CD4-positive, alpha-beta T cell treated with Interleukin-21 for 1 hour (primary cell): ENCODE measurements at regions not wholly inside any gene's neighbourhood (a gene's known extent, or its start where the extent isn't known, plus 50 kb on each side); places are given as distances from the start of the nearest gene placed in this dataset.
A peak's percentile ranks its signal among the peaks of the same experiment; 100 is the strongest.

ENCODE experiments used
- DNase-seq: peaks from one replicate; pipeline ENCODE4 v3.0.0-alpha.2; 2020

DNA sequence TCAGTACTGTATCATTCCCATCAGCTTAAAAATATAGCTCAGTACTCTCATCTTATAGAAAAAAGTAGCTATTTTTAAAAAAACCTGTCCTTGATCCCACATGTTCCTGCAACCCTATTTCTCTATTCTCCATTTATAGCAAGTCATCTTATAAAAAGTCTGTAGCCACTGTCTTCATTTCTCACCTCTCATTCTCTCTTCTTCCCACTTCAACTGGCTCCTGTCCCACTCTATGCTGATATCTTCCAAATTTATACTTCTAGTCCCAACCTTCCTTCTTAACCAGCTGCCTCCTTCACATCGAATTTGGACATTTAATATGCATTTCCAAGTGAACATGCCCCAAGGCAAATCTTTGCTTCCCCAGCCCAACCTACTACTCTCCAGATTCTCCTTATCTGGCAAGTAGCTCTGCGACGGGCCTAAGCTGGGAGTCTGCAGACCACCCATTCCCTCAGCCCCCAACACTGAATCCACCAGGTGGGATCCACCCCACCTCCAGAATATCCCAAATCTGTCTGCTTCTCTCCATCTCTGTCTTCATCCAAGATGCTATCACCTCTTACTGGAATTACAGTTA, 52.0 kb upstream of the TANC2 start:
- DNase-seq: no peak

DNA sequence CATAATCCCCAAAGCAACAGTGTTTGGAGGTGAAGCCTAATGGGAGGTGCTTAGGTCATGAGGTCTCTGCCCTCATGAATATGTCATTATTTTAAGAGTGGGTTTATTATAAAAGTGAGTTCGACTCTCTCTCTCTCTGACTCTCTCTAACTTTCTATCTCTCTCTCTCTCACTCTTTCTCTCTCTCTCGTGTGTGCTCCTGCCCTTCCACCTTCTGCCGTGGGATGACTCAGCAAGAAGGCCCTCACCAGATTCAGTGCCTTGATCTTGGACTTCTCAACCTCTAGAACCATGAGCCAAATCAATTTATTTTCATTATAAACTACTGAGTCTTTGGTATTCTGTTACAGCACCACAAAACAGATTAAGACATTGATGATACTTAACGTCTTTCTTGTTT, 53.7 kb upstream of the TANC2 start:
- no peak for DNase-seq

DNA sequence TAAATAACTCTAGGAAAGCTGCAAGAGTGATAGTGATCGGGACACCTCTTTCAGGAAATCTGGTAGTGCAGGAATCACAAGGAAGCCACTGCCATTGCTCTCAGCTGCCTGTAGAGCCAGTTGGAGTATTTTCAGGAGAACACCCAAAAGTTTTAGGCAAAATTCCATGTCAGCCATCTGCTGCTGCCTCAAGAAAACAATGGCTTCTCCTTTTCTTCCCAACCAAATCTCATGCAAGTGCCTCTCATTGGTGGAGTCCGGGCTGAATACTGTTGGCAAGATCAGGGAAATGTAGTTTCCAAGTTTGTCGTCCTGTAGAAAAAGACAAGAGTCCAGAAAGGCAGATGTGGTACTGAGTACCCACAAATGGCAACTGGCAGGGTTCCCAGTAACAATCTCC, 54.9 kb upstream of the TANC2 start:
- no peak for DNase-seq

DNA sequence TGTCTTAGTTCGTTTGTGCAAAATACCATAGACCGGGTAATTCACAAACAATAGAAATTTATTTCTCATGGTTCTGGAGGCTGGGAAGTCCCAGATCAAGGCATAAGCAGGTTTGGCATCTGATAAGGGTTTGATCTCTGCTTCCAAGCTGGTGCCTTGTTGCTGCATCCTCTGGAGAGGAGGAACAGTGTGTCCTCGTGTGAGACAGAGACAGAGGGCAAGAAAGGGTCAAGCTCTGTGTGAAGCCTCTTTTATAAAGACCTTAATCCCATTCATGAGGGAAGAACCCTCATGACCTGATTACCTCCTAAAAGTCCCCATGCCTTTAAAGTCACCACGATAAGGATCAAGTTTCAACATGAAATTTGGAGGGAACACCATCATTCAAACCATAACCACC, 55.8 kb upstream of the TANC2 start:
- DNase-seq: no peak

DNA sequence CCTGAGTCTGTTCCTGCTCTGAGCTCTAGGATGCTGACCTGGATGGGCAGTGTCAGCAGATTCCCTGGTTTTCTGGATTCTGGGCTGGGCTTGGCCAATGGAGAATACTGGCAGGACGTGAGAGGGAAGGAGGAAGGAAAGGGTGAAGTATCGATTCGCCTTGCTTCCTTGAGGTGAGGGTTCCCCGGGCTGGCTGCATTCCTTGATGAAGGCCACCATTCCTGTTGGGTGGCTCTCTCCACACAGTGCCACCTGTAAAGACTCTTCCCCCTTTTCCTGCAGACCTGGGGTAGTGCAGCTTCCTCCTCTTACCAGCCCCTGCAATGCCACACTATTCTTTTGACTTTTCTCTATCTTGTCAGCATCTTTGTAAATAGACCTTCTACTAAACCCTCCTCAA, 58.1 kb upstream of the TANC2 start:
- no peak for DNase-seq

DNA sequence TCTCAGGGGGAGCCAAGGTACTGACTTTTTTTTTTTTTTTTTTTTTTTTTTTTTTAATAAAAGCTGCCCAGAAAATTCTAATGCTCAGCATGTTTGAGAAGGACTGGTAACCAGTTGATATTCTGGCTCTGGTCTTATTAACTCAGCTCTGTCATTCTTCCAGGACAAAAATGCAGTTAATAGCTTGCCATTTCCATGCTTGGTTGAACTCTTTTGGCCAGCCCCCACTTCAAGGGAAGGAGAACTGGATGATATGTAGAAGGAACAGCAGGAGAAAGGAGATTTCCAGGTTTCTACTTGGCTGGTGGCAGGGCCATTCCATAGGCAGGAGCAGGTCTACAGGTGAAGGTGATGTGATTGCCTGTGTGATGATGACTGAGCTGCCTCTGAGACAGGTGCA, 59.2 kb upstream of the TANC2 start:
- DNase-seq: no peak

DNA sequence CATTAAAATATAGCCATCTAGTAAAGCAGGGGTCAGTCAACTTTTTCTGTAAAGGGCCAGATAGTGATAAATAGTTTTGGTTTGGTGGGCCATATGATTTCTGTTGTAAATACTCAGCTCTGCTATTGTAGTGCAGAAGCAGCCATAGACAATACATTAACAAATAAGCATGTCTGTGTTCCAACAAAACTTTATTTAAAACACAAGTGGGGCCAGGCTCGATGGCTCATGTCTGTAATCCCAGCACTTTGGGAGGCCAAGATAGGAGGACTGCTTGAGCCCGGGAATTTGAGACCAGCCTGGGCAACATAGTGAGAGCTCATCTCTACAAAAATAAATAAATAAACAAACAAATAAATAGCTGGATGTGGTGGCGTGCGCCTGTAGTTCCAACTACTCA, 60.8 kb upstream of the TANC2 start:
- DNase-seq: no peak

DNA sequence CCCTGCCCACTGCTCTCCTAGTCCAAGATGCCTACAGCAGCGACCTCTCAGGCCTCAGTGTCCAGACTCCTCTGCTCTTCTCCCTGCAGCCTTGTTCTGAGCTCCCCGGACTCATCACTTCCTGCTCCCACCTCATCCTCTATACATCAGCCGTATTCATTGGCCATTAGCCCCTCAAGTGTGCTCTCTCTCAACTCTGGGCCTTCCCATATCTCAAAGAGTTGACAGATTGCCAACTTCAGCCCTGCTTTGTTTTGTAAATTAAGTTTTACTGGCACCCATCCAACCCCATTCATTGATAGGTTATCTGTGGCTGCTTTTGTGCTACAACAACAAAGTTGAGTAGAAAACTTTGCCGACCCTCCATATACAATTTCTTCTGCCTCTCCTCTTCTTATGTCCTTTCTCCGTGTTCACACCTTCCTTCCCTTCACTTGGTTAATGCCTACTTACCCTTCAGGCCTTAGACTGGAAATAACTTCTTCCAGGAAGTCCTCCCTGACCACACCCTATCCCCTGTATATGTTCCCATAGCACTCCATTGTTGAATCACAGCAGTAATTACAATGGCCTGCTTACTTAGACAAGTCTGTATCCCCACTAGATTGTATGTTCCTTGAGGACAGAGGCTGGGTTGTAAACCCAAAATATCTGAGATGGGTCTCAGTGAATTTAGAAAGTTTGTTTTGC, 63.4 kb upstream of the TANC2 start:
- no peak for DNase-seq

DNA sequence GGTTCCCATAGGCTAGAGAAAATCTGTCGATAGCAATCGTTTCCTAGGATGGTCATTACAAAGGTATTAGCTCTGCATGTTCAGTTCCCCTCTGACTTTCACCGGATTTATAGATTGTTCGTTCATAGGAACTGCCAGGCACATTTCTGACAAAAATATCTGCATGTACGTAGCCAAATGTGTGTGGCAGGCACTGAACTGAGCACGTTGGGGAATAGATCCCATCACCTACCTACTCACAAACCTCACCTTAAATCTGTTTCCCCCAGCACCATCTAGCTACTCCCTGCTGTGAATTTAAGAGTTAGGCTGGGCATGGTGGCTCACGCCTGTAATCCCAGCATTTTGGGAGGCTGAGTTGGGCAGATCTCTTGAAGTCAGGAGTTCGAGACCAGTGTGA, 64.5 kb upstream of the TANC2 start:
- no peak for DNase-seq

DNA sequence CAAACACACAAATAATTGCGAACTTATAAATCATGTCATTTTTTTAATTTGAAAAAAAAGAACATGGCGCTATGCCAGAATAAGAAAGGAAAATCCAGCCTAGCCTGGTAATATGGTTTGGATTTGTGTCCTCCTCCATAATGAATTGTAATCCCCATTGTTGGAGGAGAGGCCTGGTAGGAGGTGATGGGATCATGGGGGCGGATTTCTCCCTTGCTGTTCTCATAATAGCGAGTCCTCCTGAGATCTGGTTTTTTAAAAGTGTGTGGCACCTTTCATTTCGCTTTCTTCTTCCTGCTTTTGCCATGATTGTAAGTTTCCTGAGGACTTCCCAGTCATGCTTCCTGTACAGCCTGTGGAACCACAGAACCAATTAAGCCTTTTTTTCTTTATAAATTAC, 65.9 kb upstream of the TANC2 start:
- no peak for DNase-seq

DNA sequence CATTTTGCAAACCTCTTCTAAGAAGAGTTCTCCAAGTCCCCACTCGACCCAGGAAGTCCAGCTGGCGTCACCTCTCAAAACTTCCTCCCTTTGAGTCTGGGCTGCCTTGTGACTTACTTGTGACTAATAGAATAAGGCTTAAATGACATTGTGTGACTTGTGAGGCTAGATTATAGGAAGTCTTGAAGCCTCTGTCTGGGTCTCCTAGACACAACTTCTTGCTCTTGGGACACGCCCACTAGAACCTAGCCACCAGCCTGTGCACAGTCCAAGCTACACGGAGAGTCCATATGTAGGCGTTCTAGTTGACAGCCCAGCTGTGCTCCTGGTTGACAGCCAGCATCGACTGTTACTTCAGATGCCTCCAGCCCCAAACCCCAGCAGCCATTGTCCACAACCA, 66.7 kb upstream of the TANC2 start:
- DNase-seq: no peak

DNA sequence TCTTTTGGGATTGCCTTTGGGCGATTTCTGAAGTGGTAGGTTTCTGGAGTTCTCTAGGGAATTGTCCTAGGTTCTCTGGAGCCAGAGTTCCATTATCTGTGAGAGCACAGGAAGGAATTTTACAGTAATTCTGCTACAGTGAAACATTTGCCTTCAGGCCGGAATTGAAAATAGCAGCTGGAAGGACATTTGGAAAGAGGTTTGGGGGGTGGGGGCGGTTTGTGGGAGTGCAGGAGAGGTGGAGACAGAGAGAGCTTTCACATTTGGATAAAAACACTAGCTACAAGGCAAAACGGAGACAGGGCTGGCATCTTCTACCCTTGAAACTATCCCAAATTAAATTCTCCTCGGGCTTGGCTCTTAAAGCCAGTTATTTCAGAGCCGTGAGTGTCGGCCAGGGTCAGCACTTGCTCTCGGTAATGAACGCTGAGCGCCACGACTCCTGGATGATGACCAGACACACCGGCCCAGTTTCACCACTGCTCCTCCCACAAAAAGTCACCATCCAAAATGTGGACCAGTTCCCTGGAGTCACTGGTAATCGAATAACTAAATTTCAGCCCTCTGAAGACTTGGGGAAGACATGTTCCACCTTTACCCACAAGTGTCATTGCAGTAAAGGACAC, 67.7 kb upstream of the TANC2 start:
- DNase-seq: no peak

DNA sequence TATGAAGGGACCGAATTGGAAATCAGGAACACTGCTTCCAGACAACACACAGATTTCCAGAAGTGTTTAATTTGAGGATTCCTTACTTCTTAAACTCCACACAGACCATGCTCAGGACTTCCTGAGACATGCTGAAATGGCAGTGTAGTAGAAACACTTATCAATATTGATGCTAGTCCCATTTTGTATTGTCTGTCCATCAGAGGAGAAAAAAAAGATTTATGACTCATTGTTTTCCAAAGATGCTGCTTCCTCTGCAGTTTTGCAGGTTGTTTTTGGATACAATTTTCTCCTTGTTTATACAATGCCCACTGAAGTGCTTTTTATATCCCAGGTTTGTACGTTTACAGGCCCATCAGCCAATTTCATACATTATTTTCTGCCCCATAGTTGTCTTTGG, 68.3 kb upstream of the TANC2 start:
- DNase-seq: no peak

DNA sequence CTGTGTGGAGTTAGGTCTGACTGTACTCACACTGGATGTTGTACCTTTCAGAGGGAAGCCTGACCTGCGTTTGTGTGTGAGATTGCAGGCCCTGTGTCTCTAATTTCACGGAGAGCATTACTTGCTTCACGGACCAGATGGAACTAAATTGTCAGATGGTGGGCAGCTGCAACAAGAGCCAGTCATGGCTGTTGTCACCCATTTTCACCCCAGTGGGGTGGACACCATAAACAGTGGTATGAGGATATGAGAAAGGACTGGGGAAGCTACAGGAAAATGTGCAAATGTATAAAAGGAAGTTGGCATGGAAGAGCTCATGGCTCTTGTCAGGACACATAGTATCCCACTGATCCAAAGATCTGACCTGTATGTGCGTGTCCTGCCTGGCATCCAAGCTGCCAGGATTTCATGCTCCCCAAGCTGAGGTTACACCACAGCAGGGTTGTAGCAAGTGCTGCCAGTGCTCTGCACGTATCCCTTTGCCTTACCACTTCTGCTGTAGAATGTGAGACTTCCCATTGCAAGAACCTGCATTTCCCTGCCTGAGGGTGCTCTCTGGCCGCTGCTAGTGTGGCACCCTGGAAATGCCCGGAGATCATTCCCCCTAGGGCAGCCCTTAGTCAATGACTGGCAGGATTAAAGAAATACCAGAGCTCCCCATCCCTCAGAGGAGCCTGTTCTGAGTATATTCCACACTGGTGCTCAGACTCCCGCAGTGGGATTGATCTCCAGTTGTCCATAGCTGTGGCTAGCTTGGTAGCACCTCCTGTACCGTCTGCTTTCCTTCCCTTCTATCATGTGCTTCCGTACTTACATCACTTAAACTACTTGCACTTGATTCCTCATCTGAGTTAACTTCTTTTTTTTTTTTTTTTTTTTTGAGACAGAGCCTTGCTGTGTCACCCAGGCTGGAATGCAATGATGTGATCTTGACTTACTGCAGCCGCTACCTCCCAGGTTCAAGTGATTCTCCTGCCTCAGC, 70.4 kb upstream of the TANC2 start:
- DNase-seq: no peak

DNA sequence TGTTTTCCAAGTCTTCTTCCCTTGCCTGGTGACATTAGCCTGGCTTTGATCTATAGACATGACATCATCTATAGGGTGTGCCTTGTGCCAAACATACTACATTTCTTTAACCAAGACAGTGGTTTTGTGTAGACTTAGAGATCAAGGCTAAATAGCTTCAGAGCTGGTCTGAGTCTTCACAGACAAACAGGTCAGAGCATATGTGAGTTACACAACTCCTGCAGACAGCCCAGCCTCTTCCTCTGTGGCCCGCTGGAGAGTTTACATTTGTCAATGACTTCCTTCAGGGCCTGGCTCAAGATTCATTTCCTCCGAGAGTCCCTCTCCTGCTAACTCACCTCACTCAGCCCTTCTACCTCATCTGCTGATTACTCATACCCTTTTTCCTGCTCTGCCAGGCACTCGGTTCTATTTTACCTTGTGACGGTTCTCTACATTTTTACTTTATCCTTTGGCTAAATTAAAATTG, 73.1 kb upstream of the TANC2 start:
- DNase-seq: peak; percentile 2

DNA sequence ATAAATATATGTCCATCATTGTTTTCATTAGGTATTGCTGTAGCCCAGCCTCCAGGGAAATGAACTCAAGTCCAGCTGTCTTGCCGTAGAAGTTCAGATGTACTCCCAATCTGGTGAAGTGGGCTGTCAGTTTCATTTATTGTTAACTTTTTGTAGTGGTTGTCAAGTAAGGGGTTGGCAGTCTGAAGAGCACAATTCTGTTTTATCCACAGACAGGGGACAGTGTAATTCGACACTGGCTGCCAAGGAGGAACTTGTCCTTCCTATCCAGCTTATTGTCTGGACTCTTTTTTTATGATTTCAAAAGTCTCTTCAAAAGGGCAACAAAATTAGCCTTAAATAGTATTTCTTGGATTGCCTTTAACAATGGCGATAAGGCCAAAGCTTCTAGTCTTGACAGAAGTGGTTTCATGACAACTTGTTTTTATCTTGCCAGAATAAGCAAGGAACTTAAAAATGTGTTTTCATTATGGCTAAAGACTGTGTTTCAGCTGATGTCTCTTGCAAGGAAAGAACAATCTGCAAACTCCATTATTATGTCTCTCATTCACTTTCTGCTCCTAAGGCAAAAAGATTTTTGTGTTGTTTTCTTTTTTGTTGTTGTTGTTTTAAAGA, 73.9 kb upstream of the TANC2 start:
- no peak for DNase-seq

DNA sequence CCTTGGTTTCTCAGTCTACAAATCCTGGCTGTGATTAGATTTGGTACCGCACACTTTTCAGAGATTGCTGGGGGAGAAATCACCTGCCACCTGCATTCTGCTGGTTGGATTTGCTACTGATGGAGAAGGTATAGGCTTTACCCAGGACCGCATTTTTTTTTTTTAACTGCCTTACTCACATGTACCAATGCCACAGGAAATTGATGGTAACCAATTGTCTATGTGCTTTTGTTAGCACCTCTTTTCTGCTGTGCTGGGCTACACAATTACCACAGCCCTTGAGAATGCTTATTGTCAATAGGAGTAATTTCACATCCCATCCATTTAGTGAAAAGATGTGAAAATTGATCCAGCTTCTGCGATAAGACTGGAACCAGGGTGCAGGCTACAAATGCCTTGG, 74.4 kb upstream of the TANC2 start:
- no peak for DNase-seq

DNA sequence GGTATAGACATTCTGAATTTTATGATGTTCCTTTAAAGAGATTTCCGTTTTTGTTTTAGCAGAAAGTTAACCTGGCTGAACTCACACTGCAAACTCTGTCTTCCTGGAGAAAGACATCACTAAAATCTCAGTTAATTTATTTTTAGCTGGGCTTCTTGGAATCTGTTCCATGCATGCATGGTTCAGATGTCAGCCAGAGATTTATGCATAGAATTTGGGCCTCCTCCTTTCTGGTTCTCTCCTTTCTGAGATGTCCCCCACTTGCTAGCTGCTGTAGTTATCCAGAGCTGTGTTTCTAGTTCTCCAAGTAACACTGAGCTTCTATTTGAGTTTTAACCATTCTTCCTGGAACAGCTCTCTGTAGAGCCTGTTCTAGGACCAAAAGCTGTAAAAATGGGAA, 77.3 kb upstream of the TANC2 start:
- no peak for DNase-seq

DNA sequence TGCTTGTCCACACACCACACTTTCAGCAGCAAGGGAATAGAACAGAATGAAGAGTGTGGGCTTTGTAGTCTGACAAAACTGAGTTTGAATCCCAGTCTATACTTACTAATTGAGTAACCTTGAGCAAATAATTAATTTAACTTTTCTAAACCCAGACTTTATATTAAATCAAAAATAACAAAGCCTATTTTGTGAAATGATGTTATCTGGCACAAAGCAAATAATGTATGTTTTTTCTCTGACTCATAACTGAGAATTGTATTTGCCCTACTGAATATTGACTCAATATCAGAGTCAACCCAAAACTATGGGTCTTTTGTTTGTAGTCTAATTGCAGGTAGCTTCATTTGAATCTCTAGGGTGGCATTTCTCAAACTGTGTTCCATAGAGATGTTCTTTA, 77.9 kb upstream of the TANC2 start:
- no peak for DNase-seq

DNA sequence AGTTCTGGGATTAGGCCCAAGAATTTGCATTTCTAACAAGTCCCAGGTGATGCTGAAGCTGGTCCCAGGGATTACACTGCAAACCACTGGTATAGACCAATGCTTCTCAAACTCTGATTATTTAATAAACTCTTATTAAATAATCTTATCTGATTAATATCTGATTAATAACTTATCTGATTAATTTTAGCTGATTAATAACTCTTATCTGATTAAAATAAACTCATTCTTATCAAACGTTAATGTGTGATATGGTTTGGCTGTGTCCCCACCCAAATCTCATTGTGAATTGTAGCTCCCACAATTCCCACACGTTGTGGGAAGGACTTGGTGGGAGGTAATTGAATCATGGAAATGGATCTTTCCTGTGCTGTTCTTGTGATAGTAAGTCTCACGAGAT, 78.6 kb upstream of the TANC2 start:
- DNase-seq: no peak

DNA sequence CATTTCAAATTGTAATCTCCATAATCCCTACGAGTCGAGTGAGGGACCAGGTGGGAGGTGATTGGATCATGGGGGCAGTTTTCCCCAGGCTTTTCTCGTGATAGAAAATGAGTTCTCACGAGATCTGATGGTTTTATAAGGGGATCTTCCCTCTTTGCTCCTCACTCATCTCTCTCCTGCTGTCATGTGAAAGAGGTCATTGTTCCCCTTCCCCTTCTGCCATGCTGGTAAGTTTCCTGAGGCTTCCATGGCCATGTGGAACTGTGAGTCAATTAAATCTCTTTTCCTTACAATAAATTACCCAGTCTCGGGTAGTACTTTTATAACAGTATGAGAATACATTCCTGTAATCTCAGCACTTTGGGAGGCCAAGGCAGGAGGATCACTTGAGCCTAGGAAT, 76.7 kb upstream of the MARCHF10 start:
- no peak for DNase-seq

DNA sequence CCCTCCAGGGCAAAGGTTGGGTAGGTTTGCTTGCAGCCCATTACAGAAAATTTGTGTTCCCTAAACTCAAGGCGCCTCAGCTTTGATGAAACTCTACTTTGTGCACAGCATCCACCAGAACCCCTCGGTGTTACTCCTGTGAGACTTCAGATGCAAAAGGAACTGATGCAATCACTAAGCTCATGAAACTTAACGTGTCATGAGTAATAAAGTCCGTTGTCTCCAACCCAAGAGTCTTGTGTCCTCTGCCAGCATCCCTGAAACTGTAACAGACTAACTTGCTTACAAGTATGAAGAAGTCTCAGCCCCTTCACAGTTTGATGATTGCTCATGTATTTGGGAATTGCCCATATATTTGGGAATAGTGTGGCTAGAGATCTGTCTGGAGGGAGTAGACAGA, 74.8 kb upstream of the MARCHF10 start:
- no peak for DNase-seq

DNA sequence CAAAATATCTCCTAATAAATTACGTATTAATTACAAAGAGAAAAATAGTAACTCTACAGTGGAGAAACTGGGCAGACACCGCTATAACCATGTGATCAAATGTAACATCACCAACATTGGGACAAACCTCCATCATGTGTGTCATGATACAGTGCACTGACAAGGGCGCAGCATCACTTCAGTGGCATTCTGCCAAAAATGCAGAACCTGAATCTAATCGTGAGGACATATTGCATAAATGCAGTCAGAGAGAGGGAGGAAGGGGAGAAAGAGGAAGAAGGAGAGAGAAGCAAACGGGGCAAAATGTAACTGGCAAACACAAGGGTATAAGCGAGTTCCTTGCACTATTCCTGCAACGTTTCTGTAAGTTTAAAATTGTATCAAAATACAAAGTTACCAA, 74.2 kb upstream of the MARCHF10 start:
- DNase-seq: peak; percentile 15
